T1000 (cell line): ENCODE measurements at regions not wholly inside any gene's neighbourhood (a gene's known extent, or its start where the extent isn't known, plus 50 kb on each side); places are given as distances from the start of the nearest gene placed in this dataset.

Experiments
- DNase-seq: peaks from one replicate; lab custom pipeline; 2025; ENCODE audit warnings: mixed read lengths; lab: John Stamatoyannopoulos, UW

GRCh38 chr4:58205446-58206235 is 1095.5 kb upstream of the IGFBP7 start:
- no peak for DNase-seq

- no peak for DNase-seq
Observed at GRCh38 chr4:58192217-58192616, 1082.0 kb upstream of the IGFBP7 start.

DNA sequence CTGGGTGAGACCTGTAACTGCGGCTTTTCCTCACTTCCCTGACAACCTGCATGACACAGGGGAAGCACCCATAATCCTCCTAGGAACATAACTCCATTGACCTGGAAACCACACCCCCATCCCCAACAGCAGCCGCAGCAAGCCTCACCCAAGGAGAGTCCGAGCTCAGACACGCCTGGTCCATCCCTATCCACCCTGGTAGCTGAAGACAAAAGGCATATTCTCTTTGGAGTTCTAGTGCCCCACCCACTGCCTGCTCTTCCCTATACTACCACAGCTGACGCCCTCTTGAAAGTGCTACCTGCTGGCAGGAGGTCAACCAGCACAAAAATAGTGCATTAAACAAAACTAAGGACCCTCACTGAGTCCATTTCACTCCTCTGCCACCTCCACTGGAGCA is 1080.9 kb upstream of the IGFBP7 start:
- DNase-seq, result no peak

GRCh38 chr4:58188316-58188715 is 1078.1 kb upstream of the IGFBP7 start:
- no peak for DNase-seq

DNA sequence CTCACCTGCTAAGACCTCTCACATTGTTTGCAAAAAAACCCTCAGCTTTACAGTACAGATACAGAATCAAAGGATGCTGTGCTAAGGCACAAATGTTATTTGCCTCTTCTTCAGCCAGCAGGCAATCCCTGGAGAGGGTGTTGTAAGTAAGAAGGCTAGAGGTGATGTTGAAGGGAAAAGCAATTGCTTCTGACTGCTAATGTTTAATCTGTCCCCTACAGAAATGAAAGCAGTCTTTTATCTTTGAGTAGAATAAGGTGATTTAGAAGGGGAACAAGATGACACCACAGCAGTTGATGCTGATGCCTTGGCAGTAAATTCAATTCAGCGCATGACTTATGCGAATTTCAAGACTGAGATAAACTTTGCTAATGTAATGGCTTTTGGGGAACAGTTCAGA is 1064.8 kb upstream of the IGFBP7 start:
- DNase-seq, result no peak

- no peak for DNase-seq
Observed at GRCh38 chr4:58166490-58166889, 1056.3 kb upstream of the IGFBP7 start.

DNA sequence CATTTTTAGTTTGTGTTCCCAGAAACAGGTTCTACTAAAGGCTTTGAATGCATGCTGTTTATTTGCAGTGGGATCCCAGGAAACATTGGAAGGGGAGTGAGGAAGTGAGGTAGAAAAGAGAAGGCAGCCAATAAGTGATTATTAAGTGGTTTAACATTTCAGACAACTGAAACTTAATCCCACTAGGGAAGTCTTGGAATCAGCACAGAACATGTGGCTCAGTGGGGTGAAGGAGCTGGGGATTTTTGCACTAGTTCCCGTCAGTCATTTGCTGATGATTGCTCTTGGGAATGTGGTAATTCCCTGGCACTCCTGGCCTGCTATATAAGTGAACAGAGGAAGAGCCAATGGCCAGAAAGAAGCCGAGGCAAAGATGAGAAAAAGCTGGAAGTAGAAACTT is 1053.0 kb upstream of the IGFBP7 start:
- no peak for DNase-seq

- no peak for DNase-seq
Observed at GRCh38 chr4:58149404-58150085, 1039.4 kb upstream of the IGFBP7 start.

DNA sequence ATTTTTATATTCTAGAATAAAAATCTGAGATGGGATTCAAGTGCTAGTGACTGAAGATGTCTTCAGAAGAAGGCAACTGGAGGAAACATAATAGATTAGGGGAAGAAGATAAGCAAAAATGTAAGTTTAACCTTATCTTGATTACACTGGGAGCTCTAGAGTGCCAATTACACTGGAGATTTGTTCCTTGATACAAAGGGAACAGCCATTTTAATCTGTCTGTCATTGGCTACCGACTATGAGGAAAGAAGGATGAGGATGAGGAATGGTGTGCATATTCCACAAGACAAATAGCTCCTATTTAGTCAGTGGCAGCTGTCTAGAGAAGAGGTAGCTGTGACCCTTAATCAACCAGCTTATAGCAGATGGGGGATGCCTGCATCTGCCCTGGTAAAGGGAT is 1034.5 kb upstream of the IGFBP7 start:
- no peak for DNase-seq

DNA sequence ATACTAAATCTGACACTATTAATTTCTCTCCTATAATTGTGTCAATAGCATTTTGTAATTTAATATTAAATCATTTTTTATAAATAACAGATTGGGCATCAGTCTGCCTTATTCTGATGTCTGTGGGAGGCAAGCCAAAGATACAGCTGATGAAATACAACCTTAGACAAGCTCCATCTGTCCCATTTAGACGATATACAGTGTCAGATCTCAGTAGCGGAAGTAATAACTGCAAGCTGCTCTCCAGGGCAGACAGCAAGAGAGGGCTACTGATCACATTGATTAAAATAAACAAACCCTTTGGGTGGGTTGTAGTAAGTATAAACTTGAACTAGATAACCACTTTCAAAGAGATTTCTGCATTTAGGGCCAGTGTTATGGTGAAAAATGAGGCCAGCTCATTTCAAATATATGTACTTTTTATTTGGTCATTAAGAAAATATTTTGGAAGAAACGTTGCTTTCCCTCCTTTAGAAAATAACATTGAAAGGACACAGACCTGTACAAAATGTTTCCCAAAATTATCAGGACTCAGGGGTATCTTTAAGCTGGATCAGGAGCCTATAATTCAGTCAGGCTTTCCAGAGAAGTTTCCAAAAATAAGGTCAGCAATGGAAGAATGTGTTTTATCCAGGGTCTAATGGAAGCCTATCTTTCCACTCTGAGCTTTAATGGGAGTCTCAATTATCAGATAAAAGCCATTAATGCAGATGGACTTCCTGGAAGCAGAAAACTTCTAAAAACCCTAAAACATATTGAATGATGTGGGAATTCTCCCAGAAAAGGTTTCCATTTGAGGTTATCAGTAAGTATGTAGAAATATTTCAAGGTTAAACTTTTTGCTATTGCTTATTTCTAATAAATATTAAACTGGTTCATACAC is 1028.8 kb upstream of the IGFBP7 start:
- DNase-seq, result no peak

DNA sequence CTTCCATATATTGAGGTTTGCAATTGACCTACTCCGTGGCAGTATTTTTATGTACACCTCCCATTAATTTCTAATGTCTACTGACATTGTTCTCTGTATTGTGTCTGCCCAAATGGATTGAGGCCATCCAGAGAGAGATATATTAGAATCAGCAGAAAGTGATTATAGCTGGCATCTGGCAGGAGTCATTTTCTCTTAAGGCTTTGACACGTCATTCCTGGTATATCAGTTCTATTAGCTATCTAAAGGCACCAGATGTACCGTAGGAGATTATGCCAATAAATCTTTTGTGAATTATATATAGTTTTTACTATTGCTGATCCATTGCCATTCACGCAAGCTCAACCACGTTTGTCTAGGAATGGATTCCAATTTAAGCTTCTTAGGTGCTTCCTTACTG is 1026.4 kb upstream of the IGFBP7 start:
- no peak for DNase-seq

GRCh38 chr4:58127680-58128079 is 1017.5 kb upstream of the IGFBP7 start:
- DNase-seq, result no peak

GRCh38 chr4:58119298-58119697 is 1009.1 kb upstream of the IGFBP7 start:
- DNase-seq, result no peak

DNA sequence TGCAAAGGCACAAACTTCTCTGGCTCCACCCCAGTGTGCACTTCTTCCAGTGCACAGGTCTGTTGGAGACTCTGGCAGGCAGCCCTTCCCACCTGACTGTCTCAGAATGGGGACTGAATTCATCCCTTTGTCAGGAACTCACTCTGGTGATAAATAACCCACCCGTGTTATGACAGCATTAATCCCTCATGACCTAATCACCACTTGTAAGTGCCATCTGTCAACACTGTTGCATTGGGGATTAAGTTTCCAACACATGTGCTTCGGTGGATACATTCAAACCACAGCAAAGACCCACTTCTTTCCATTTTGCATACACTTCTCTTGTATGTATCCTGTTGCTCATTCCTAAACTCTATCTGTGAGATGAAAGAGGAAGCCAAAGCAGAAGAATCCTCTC is 1002.9 kb upstream of the IGFBP7 start:
- DNase-seq, result no peak

GRCh38 chr4:58111818-58112217 is 1001.6 kb upstream of the IGFBP7 start:
- no peak for DNase-seq

DNA sequence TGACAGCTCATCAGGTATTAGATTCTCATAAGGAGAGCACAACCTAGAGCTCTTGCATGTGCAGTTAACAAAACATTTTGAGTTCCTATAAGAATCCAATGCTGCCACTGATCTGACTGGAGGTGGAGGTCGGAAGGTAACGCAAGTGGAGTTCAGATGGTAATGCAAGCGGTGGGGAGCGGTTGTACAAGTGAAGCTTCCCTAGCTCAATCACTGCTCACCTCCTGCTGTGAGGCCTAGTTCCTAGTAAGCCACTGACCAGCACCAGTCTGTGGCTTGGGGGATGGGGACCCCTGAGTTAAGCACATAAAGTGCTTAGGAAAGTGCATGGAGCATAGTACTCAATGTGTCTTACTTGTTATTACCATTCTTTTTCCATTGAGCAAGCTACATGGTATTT is 983.2 kb upstream of the IGFBP7 start:
- DNase-seq, result no peak

DNA sequence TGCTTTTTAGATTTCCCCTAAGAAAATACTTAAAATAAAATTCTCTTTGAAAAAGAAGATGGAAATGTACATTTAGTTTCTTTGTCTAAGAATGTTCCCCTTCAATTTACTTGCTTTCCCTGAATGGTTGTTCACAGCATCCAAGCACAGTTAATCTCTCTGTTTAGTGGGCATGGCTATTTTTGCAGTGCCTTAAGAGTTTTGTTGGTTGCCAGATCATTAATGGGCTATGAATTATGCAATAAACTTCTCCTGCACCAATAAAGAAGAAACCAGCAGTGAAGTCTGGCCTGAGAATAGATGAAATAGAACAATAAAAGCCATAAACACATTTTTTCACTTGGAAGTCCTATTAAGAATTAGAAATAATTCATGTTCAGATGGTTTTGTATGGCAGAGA is 980.4 kb upstream of the IGFBP7 start:
- no peak for DNase-seq

GRCh38 chr4:58081356-58081755 is 971.2 kb upstream of the IGFBP7 start:
- no peak for DNase-seq

GRCh38 chr4:58075724-58076123 is 965.5 kb upstream of the IGFBP7 start:
- DNase-seq, result no peak

DNA sequence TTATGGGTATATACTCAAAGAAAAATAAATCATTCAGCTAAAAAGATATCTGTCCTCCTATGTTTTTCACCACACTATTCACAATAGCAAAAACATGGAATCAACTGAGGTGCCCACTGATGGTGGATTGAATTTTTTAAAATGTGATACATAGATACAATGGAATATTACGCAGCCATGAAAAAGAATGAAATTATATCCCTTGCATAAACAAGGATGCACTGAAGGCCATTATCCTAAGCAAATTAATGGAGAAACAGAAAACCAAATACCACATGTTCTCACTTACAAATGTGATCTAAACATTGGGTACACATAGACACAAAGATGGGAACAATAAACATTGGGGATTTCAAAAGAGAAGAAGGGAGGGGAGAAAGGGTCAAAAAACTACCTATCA is 964.2 kb upstream of the IGFBP7 start:
- DNase-seq, result no peak

DNA sequence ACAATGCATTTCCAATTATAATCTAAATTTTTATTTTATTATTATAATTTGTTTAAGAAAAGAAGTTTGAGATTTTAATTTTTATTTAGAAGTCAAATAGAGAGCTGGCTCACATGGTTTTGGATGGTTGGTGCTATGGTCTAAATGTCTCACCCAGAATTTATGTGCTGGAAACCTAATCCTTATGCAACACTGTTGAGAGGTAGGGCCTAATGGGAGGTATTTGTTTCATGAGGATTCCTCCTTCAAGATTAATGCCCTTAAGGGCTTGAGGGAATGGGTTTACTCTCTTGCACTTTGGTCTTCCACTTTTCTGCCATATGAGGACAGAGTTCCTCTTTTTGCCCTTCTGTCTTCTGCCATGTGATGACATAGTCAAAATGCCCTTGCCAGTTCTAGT is 960.5 kb upstream of the IGFBP7 start:
- DNase-seq, result no peak

DNA sequence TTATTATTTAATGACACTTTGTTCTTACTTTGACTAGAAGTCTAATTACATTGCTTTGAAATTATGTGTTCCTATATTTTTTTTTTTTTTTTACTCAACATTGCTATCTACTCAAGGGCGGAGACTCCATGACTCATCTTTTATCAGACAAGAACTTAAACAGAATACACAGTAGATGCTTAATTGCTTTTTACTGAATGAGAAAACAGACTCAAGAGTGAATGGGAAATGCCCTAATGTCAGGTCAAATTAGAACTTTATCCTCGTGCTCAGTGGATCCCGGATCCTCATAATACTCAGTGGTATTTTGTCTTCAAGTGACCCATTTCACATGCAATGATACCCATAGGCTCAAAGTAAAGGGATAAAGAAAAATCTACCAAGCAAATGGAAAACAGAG is 954.5 kb upstream of the IGFBP7 start:
- no peak for DNase-seq
